ENCODE measurements at regions not wholly inside any gene's neighbourhood (a gene's known extent, or its start where the extent isn't known, plus 50 kb on each side); places are given as distances from the start of the nearest gene placed in this dataset.

DNA sequence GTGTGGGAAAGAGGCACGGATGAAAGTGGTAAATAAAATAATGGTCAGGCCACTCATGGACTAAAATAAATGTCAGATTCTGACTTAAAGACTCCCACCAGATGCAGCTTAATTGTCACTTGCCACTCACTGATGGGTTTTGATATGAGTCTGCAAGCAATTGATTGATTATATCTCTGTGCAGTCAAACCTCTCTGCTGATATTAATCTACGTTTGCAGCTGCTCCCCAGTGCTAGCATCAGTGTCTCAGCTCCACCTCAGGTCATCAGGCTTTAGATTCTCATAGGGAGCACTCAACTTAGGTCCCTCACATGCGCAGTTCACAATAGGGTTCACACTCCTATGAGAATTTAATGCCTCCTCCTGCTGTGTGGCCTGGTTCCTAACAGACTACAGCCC is 195.3 kb downstream of the B3GLCT start:
- H3K4me3 ChIP-seq (ENCODE audit: extremely low read depth in 1 of 4, insufficient read depth in 2 of 4, low read depth in 3 of 4, low read length in 4 of 4) = no peak overlapping the region
- H3K27me3 ChIP-seq (replicated peaks in 1 of 4; ENCODE audit: control insufficient read depth in 3 of 4, extremely low read depth in 1 of 4, insufficient read depth in 3 of 4, low read length in 3 of 4) = no peaks in the 10 kb centered on the region
- H2BK5ac ChIP-seq (ENCODE audit: low read depth, low read length) = no peak overlapping the region
- 87% methylated on average over 3 of the region's 3 CpGs; no CpG with 5 or more reads in 1 of the 2 experiments for WGBS, 2 experiments (ENCODE audit: extremely low coverage in 1 of 2, insufficient coverage in 1 of 2, insufficient read length in 1 of 2, insufficient replicate concordance in 2 of 2, low coverage in 1 of 2, low lambda C conversion rate in 2 of 2, missing lambda C conversion rate in 1 of 2)
- H4K91ac ChIP-seq (replicated peaks; ENCODE audit: insufficient read length, low read length) = no peak overlapping the region
- H3K9me3 ChIP-seq (ENCODE audit: insufficient read depth in 2 of 2, low read depth in 1 of 2, low read length in 1 of 2) = 0 out of 4 replicates have a peak, but pooled peaks cover 0 to 3% of the 10 kb centered on the region in 2 experiments
- H3K79me1 ChIP-seq (ENCODE audit: low read depth, low read length) = no peaks in the 10 kb centered on the region
- H3K79me2 ChIP-seq (ENCODE audit: control insufficient read depth in 1 of 2, insufficient read depth in 2 of 2, low read length in 2 of 2) = no peaks in the 10 kb centered on the region
- DNase-seq (ENCODE audit: low read depth in 1 of 2, low spot score in 2 of 2) = no peak
- H3K18ac ChIP-seq (ENCODE audit: extremely low read depth, low read length) = no peak overlapping the region
- H3K27ac ChIP-seq (ENCODE audit: low read depth, low read length) = no peak overlapping the region
- FAIRE-seq = no peak
- H2AK5ac ChIP-seq (ENCODE audit: low read depth, low read length) = no peak overlapping the region
- no peak overlapping the region for H2BK120ac ChIP-seq (replicated peaks; ENCODE audit: low read depth, low read length)
- H2BK15ac ChIP-seq (ENCODE audit: low read length) = no peak overlapping the region
- no peak overlapping the region for H2AFZ ChIP-seq (ENCODE audit: low read length)
- no peaks in the 10 kb centered on the region for H4K20me1 ChIP-seq (replicated peaks in 1 of 2; ENCODE audit: control insufficient read depth in 1 of 2, insufficient read depth in 2 of 2, low read length in 2 of 2)
- H3K36me3 ChIP-seq (ENCODE audit: control insufficient read depth in 2 of 4, insufficient read depth in 4 of 4, low read length in 3 of 4) = no peaks in the 10 kb centered on the region
- no peaks in the 10 kb centered on the region for H3K4me1 ChIP-seq (replicated peaks in 1 of 4; ENCODE audit: control insufficient read depth in 3 of 4, insufficient read depth in 4 of 4, low read length in 3 of 4)
- H4K8ac ChIP-seq (ENCODE audit: extremely low read depth, insufficient read depth, low read length) = no peak overlapping the region
- no peak overlapping the region for H3K23ac ChIP-seq (ENCODE audit: insufficient read length)
- H2BK12ac ChIP-seq (ENCODE audit: low read depth, low read length) = no peak overlapping the region
- no peaks in the 10 kb centered on the region for H3K23me2 ChIP-seq (ENCODE audit: low read depth, low read length)
- ChIA-PET CTCF (ENCODE audit: partially characterized antibody) (no interaction called here), POLR2A (ENCODE audit: partially characterized antibody) (no interaction called here)
- no peak for TF ChIP-seq SIX5 (IDR thresholded peaks at IDR 0.05; ENCODE audit: low read depth, low read length)
- H3K4ac ChIP-seq (replicated peaks; ENCODE audit: insufficient read length, low read depth, low read length) = no peak overlapping the region
- no peak overlapping the region for H3K56ac ChIP-seq (replicated peaks; ENCODE audit: insufficient read length, low read depth, low read length)
- no peak overlapping the region for H3K14ac ChIP-seq (ENCODE audit: insufficient read length)
- no peak overlapping the region for H3K4me2 ChIP-seq (ENCODE audit: insufficient read depth in 1 of 2, low read depth in 2 of 2, low read length in 2 of 2)
- no peak overlapping the region for H4K5ac ChIP-seq (ENCODE audit: insufficient read length, low read depth, low read length)
- no peak overlapping the region for H3K9ac ChIP-seq (replicated peaks in 1 of 4; ENCODE audit: extremely low read depth in 1 of 4, low read depth in 3 of 4, low read length in 3 of 4)
- no peak overlapping the region for H2BK20ac ChIP-seq (ENCODE audit: low read length)
